Nephron (organoid): ENCODE measurements at regions not wholly inside any gene's neighbourhood (a gene's known extent, or its start where the extent isn't known, plus 50 kb on each side); places are given as distances from the start of the nearest gene placed in this dataset.

Experiments
- H3K27ac Mint-ChIP-seq, 3 experiments: 2 replicates each; pipeline ENCODE4 v1.8.0; 2020; ENCODE audit warnings: mixed read lengths in 3 of 3, mild to moderate bottlenecking in 2 of 3, moderate library complexity in 1 of 3
- H3K27me3 Mint-ChIP-seq: 2 replicates; pipeline ENCODE4 v1.8.0; 2021; ENCODE audit warnings: low read depth, mild to moderate bottlenecking, moderate library complexity, mixed read lengths
- H3K36me3 Mint-ChIP-seq: 2 replicates; pipeline ENCODE4 v1.8.0; 2020; ENCODE audit warnings: low read depth, mixed read lengths
- H3K4me1 Mint-ChIP-seq: 2 replicates; pipeline ENCODE4 v1.8.0; 2020; ENCODE audit warnings: mixed read lengths
- H3K4me3 Mint-ChIP-seq, 3 experiments: 2 replicates each; pipeline ENCODE4 v1.8.0; 2020; ENCODE audit warnings: mild to moderate bottlenecking in 3 of 3, mixed read lengths in 3 of 3, moderate library complexity in 2 of 3
- H3K9me3 Mint-ChIP-seq: 2 replicates; pipeline ENCODE4 v1.8.0; 2020; ENCODE audit warnings: mixed read lengths
- TF ChIP-seq, protein P1 (sequence below), 3 experiments: fragments of 200-600 bp; sonication (generic); IDR thresholded peaks; one replicate each; pipeline ENCODE4 v1.5.0; 2021; ENCODE audit warnings: antibody characterized with exemption in 3 of 3; ENCODE audit not compliant: unreplicated experiment in 3 of 3

DNA sequence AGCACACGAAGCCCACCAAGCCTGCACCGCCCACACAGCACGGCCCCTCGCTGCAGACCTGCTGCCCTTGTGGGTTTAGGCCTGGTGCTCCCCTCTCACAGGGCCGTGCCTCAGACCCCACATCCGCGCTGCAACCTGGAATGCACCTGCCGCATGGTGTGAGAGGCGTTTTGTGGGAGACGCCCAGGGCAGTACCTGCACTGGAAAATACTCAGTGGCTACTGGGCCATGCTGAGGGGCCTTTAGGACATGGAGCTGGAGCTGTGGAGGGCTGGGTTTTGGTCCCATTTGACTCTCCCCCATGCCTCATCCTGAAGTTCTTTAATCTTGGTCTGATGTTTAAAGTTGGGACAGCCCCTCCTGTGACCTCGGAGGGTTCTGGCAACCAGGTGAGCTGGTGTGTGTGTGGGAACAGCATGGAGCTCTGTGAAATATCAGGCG lies 116.3 kb downstream of the ERMARD start:
- Mint-ChIP-seq H3K36me3 (no peaks in the 10 kb centered on the region), H3K9me3 (peaks cover 6% of the 10 kb centered on the region)
- TF ChIP-seq, protein P1, sequence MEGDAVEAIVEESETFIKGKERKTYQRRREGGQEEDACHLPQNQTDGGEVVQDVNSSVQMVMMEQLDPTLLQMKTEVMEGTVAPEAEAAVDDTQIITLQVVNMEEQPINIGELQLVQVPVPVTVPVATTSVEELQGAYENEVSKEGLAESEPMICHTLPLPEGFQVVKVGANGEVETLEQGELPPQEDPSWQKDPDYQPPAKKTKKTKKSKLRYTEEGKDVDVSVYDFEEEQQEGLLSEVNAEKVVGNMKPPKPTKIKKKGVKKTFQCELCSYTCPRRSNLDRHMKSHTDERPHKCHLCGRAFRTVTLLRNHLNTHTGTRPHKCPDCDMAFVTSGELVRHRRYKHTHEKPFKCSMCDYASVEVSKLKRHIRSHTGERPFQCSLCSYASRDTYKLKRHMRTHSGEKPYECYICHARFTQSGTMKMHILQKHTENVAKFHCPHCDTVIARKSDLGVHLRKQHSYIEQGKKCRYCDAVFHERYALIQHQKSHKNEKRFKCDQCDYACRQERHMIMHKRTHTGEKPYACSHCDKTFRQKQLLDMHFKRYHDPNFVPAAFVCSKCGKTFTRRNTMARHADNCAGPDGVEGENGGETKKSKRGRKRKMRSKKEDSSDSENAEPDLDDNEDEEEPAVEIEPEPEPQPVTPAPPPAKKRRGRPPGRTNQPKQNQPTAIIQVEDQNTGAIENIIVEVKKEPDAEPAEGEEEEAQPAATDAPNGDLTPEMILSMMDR (IDR thresholded peaks at IDR 0.05; ENCODE audit: unreplicated experiment in 3 of 3), result no peak

DNA sequence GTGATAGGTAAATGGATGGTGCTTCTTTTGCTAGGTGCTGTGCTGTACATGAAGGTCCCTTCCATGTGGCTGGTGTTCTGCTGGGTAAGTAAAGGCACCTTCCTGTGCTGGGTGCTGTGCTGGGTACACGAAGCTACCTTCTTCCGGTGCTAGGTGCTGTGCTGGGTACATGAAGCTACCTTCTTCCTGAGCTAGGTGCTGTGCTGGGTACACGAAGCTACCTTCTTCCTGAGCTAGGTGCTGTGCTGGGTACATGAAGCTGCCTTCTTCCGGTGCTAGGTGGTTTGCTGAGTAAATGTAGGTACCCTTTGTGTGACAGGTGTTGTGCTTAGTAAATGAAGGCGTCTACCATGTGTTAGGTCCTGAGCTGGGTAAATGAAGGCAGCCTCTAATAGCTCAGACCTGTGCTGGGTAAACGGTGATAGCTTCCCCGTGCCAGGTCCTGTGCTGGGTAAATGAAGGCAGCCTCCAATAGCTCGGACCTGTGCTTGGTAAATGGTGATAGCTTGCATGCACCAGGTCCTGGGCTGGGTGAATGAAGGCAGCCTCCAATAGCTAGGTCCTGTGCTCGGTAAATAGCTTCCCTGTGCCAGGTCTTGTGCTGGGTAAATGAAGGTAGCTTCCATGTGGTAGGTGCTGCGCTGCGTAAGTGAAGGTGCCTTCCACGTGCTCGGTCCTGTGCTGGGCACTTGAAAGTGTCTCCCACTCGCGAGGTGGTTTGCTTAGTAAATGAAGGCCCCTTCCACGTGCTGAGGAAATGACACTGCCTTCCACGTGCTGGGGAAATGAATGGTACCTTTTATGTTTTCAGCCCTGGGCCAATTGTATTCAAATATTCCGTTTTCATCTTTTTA lies 115.5 kb downstream of the ERMARD start:
- H3K27ac Mint-ChIP-seq, result no peak overlapping the region
- H3K9me3 Mint-ChIP-seq, result peaks cover 5% of the 10 kb centered on the region
- no peak overlapping the region for H3K4me3 Mint-ChIP-seq
- TF ChIP-seq, protein P1 (IDR thresholded peaks at IDR 0.05; ENCODE audit: unreplicated experiment in 3 of 3), result no peak
- peaks cover 6% of the 10 kb centered on the region for H3K4me1 Mint-ChIP-seq
- no peaks in the 10 kb centered on the region for H3K36me3 Mint-ChIP-seq
- no peaks in the 10 kb centered on the region for H3K27me3 Mint-ChIP-seq

More for the DNA sequence above, 116.3 kb downstream of the ERMARD start:
- Mint-ChIP-seq H3K4me1 (peaks cover 6% of the 10 kb centered on the region), H3K27me3 (no peaks in the 10 kb centered on the region), H3K27ac (no peak overlapping the region), H3K4me3 (no peak overlapping the region)

DNA sequence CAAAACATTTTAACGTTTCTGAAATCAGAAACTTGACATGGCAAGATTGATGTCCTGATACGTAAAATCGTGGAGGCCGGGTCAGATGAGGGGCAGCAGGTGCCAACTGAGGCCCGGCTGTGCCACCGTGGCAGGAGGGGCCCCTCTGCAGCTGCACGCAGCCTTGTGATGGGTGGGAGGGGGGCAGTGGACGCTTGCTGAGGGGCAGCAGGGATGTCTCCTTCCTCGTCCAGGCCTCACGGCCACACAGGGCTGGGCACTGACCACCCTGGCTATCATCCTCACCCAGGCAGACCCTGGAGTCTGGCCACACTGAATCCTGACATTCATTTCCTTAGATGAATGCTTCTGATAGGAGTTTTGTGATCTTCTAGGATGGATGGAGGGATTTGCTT lies 114.7 kb downstream of the ERMARD start:
- Mint-ChIP-seq H3K9me3 (peaks cover 4% of the 10 kb centered on the region), H3K36me3 (no peaks in the 10 kb centered on the region), H3K27me3 (no peaks in the 10 kb centered on the region), H3K4me1 (peaks cover 6% of the 10 kb centered on the region), H3K27ac (no peak overlapping the region), H3K4me3 (no peak overlapping the region)
- TF ChIP-seq, protein P1 (IDR thresholded peaks at IDR 0.05; ENCODE audit: unreplicated experiment in 3 of 3), result no peak

DNA sequence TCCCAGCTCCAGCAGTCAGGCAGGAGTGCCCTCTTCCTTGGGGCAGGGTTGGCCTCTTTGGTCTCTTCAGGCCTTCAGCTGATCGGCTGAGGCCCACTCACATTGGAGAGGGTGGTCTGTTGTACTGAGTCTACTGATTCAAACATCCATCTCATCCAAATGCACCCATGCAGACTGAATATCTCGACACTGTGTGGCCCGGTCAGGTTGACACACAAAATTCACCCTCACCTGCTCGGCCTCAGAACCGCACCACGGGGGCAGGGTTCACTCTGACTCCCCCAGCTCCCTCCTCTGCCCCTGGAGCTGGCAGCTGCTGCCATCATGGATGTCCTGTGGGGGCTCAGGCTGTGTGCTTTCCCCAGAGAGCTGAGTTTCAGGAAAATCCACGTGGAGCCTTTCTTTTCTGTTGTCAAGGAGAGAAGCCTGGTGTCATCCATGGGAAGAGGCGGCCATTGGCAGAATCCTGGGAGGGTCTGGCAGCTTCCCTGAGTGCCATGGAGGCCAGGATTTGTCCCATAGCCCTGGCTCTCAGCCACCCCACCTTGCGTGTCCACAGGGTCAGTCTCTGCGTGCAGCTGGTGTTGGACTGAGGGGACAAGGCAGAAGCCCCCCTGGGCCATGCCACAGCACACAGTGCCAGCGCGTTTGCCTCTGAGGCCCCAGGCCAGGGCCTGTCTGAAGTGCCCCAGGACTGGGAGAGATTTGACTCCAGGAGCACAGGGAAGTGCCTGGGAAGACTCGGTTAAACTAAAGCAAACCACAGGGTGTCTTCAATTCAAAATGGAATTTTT lies 114.1 kb downstream of the ERMARD start:
- H3K4me1 Mint-ChIP-seq, result peaks cover 6% of the 10 kb centered on the region

DNA sequence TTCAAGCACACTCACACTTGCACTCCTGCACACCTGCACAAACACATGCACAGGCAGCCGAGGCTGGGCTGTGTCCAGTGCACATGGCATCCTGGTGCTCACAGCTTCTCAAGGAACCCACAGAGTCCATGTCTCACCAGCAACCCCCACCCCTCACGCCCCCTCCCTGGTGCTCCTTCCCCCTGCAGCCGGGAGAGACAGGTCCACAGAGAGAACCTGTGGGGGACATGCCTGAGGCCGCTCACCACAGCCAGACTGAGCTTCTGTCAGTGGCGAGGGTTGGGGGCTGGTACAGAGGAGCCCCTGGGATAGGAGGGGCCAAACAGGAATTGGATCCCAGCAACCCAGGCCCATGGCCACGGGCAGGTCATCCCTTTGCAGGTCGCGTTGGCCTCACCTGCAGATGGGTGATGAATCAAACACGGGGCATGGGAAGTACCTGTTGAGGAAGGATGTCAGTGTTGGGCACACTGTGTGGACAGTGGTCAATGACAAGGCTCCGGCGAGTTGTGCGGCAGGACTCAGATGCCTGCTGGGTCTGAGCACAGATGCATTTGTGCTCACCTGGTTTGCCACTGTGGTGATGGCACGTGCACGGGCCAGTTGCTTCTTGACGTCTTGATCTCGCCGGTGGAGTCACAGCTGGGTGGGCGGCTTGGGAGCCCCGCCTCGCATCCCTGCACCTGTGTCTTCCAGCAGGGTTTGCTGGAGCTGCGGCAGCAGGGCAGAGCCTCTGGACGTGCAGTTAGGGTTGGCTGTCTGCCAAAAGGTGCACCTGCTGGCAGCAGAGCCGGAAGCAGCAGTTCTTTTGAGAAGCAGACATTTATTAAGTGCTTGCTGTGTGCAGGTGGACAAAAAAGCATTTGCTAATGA lies 113.0 kb downstream of the ERMARD start:
- Mint-ChIP-seq H3K4me3 (no peak overlapping the region), H3K36me3 (no peaks in the 10 kb centered on the region), H3K9me3 (no peaks in the 10 kb centered on the region), H3K27me3 (no peaks in the 10 kb centered on the region), H3K4me1 (peaks cover 6% of the 10 kb centered on the region), H3K27ac (peak overlapping the region in 1 of 3 experiments; percentile 0)
- TF ChIP-seq, protein P1 (IDR thresholded peaks at IDR 0.05; ENCODE audit: unreplicated experiment in 3 of 3), result no peak

More for the DNA sequence above, 114.1 kb downstream of the ERMARD start:
- no peaks in the 10 kb centered on the region for H3K36me3 Mint-ChIP-seq
- TF ChIP-seq, protein P1 (IDR thresholded peaks at IDR 0.05; ENCODE audit: unreplicated experiment in 3 of 3), result no peak
- no peaks in the 10 kb centered on the region for H3K9me3 Mint-ChIP-seq
- H3K27ac Mint-ChIP-seq, result no peak overlapping the region
- no peak overlapping the region for H3K4me3 Mint-ChIP-seq
- no peaks in the 10 kb centered on the region for H3K27me3 Mint-ChIP-seq
